HEK293T (cell line): ENCODE measurements at regions not wholly inside any gene's neighbourhood (a gene's known extent, or its start where the extent isn't known, plus 50 kb on each side); places are given as distances from the start of the nearest gene placed in this dataset.

Experiments
- ARNT ChIP-seq: fragments of 450-650 bp; IDR thresholded peaks from 2 replicates; pipeline ENCODE4 v1.6.1; 2017; ENCODE audit warnings: mild to moderate bottlenecking
- BHLHE40 ChIP-seq: fragments of 450-650 bp; IDR thresholded peaks from 2 replicates; pipeline ENCODE4 v1.6.1; 2016; ENCODE audit warnings: mild to moderate bottlenecking, moderate library complexity, borderline replicate concordance
- CTBP1 ChIP-seq: fragments of 450-650 bp; IDR thresholded peaks from 2 replicates; pipeline ENCODE4 v1.6.1; 2016; ENCODE audit warnings: borderline replicate concordance
- FOXA1 ChIP-seq: fragments of 450-650 bp; IDR thresholded peaks from 2 replicates; pipeline ENCODE4 v1.6.1; 2016; ENCODE audit warnings: mild to moderate bottlenecking
- FOXK2 ChIP-seq: fragments of 450-650 bp; IDR thresholded peaks from 2 replicates; pipeline ENCODE4 v1.6.1; 2016; ENCODE audit warnings: mild to moderate bottlenecking
- FOXM1 ChIP-seq: fragments of 450-650 bp; IDR thresholded peaks from 2 replicates; pipeline ENCODE4 v1.6.1; 2017; ENCODE audit warnings: mild to moderate bottlenecking, borderline replicate concordance
- L3MBTL2 ChIP-seq: fragments of 450-650 bp; conservative IDR thresholded peaks from 2 replicates; pipeline ENCODE4 v1.6.1; 2016; ENCODE audit warnings: mild to moderate bottlenecking
- LEF1 ChIP-seq: fragments of 450-650 bp; IDR thresholded peaks from 2 replicates; pipeline ENCODE4 v1.6.1; 2017; ENCODE audit warnings: mild to moderate bottlenecking, borderline replicate concordance
- NFRKB ChIP-seq: fragments of 450-650 bp; IDR thresholded peaks from 2 replicates; pipeline ENCODE4 v1.6.1; 2016; ENCODE audit warnings: mild to moderate bottlenecking, moderate library complexity
- SUZ12 ChIP-seq: fragments of 450-650 bp; IDR thresholded peaks from 2 replicates; pipeline ENCODE4 v1.6.1; 2016; ENCODE audit warnings: mild to moderate bottlenecking

DNA sequence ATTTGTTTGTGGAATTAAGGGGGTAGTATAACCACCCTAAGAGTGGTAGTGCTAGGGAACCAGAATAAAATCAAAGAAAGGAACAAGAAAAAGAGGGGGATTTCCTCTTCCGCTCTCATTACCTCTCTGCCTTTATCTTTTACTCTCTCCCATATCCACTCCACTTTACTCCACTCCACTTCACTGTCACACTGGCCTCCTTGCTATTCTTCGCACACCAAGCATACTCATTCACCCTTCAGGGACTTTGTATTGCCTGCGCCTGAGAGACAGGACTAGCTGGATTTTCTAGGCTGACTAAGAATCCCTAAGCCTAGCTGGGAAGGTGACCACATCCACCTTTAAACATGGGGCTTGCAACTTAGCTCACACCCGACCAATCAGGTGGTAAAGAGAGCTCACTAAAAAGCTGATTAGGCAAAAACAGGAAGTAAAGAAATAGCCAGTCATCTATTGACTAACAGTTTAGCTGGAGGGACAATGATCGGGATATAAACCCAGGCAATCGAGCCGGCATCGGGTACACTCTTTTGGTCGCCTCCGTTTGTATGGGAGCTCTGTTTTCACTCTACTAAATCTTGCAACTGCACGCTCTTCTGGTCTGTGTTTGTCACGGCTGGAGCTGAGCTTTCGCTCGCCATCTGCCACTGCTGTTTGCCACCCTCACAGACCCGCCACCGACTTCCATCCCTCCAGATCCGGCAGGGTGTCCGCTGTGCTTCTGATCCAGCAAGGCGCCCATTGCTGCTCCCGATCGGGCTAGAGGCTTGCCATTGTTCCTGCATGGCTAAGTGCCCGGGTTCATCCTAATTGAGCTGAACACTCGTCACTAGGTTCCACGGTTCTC, 121.8 kb downstream of the FAM170A start:
- no peak for TF ChIP-seq SUZ12
- no peak for TF ChIP-seq NFRKB
- TF ChIP-seq BHLHE40 = no peak
- no peak for TF ChIP-seq FOXM1
- no peak for TF ChIP-seq FOXK2
- no peak for TF ChIP-seq L3MBTL2
- TF ChIP-seq CTBP1 = no peak
- TF ChIP-seq FOXA1 = no peak
- no peak for TF ChIP-seq ARNT
- no peak for TF ChIP-seq LEF1
